ENCODE measurements at regions not wholly inside any gene's neighbourhood (a gene's known extent, or its start where the extent isn't known, plus 50 kb on each side); places are given as distances from the start of the nearest gene placed in this dataset.

GRCh38 chr13:107271227-107271626 lies 703.3 kb upstream of the ARGLU1 start:
- no peaks in the 10 kb centered on the region for H3K9me3 ChIP-seq (ENCODE audit: insufficient read depth, low read depth, low read length)
- no peak for TF ChIP-seq EZH2 (IDR thresholded peaks at IDR 0.05; ENCODE audit: insufficient read depth, low read length)
- TF ChIP-seq CTCF (IDR thresholded peaks at IDR 0.05; ENCODE audit: insufficient read depth, low read depth, low read length) = no peak
- Mint-ChIP-seq H3K9me3 (ENCODE audit: unreplicated experiment) (no peaks in the 10 kb centered on the region), H3K4me3 (ENCODE audit: unreplicated experiment) (no peak overlapping the region), H3K27me3 (ENCODE audit: low read depth, unreplicated experiment) (peaks cover 2% of the 10 kb centered on the region), H3K27ac (ENCODE audit: unreplicated experiment) (peak overlapping the region; percentile 37), H3K4me1 (ENCODE audit: low read depth, unreplicated experiment) (peaks cover 7% of the 10 kb centered on the region), H3K36me3 (ENCODE audit: low read depth, unreplicated experiment) (no peaks in the 10 kb centered on the region)
- no peak overlapping the region for H3K4me3 ChIP-seq (ENCODE audit: insufficient read depth, low read depth, low read length)
- FAIRE-seq (no peak), DNase-seq (ENCODE audit: low read depth) (peak; percentile 58)
- no peak overlapping the region for H2AFZ ChIP-seq (ENCODE audit: low read depth, low read length)
- no peaks in the 10 kb centered on the region for H3K27me3 ChIP-seq (ENCODE audit: insufficient read depth, low read length)
- H3K27ac ChIP-seq (ENCODE audit: low read depth, low read length) = no peak overlapping the region
- no peaks in the 10 kb centered on the region for H3K36me3 ChIP-seq (ENCODE audit: insufficient read depth, low read length)
- H4K20me1 ChIP-seq (ENCODE audit: insufficient read depth, low read length) = no peaks in the 10 kb centered on the region
- H3K4me1 ChIP-seq (ENCODE audit: insufficient read depth, low read length) = no peaks in the 10 kb centered on the region
- peak overlapping the region; percentile 34 for H3K4me2 ChIP-seq (ENCODE audit: low read length)
- H3K79me2 ChIP-seq (ENCODE audit: insufficient read depth, low read length) = no peaks in the 10 kb centered on the region
- no peak overlapping the region for H3K9ac ChIP-seq (ENCODE audit: low read length)

DNA sequence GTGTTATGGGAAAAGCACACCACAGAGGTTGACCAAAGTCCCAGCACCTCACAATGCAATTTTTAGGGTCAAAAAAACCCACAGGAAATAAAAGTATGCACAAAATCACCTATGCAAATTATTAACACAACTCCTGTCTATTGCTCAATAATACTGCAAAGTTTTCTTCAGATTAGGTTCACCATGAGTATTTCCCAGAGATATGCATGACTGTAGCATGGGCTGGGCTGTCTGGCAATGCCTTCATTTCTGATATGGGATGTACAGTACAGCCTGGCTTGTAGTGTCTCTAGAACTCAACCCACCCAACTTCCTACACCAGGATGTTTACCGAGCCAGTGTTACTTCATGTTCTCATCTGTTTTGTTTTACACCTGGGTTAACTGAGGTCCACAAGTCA lies 698.7 kb upstream of the ARGLU1 start:
- Histone ChIP-seq H3K27ac (ENCODE audit: low read depth, low read length) (no peak overlapping the region), H3K9ac (ENCODE audit: low read length) (no peak overlapping the region), H3K4me3 (ENCODE audit: insufficient read depth, low read depth, low read length) (no peak overlapping the region), H3K27me3 (ENCODE audit: insufficient read depth, low read length) (no peaks in the 10 kb centered on the region), H3K79me2 (ENCODE audit: insufficient read depth, low read length) (no peaks in the 10 kb centered on the region), H3K4me1 (ENCODE audit: insufficient read depth, low read length) (no peaks in the 10 kb centered on the region), H4K20me1 (ENCODE audit: insufficient read depth, low read length) (no peaks in the 10 kb centered on the region), H3K9me3 (ENCODE audit: insufficient read depth, low read depth, low read length) (no peaks in the 10 kb centered on the region), H3K36me3 (ENCODE audit: insufficient read depth, low read length) (no peaks in the 10 kb centered on the region), H2AFZ (ENCODE audit: low read depth, low read length) (no peak overlapping the region), H3K4me2 (ENCODE audit: low read length) (no peak overlapping the region)
- FAIRE-seq (peak; percentile 41), DNase-seq (ENCODE audit: low read depth) (no peak)
- Mint-ChIP-seq H3K36me3 (ENCODE audit: low read depth, unreplicated experiment) (no peaks in the 10 kb centered on the region), H3K4me1 (ENCODE audit: low read depth, unreplicated experiment) (peaks cover 7% of the 10 kb centered on the region), H3K9me3 (ENCODE audit: unreplicated experiment) (no peaks in the 10 kb centered on the region), H3K27ac (ENCODE audit: unreplicated experiment) (no peak overlapping the region), H3K27me3 (ENCODE audit: low read depth, unreplicated experiment) (peaks cover 2% of the 10 kb centered on the region), H3K4me3 (ENCODE audit: unreplicated experiment) (no peak overlapping the region)
- TF ChIP-seq CTCF (IDR thresholded peaks at IDR 0.05; ENCODE audit: insufficient read depth, low read depth, low read length) (no peak), EZH2 (IDR thresholded peaks at IDR 0.05; ENCODE audit: insufficient read depth, low read length) (no peak)

- Histone ChIP-seq H3K4me3 (ENCODE audit: insufficient read depth, low read depth, low read length) (no peak overlapping the region), H3K4me1 (ENCODE audit: insufficient read depth, low read length) (no peaks in the 10 kb centered on the region), H3K9ac (ENCODE audit: low read length) (no peak overlapping the region), H4K20me1 (ENCODE audit: insufficient read depth, low read length) (no peaks in the 10 kb centered on the region), H2AFZ (ENCODE audit: low read depth, low read length) (no peak overlapping the region), H3K4me2 (ENCODE audit: low read length) (no peak overlapping the region), H3K79me2 (ENCODE audit: insufficient read depth, low read length) (no peaks in the 10 kb centered on the region), H3K9me3 (ENCODE audit: insufficient read depth, low read depth, low read length) (no peaks in the 10 kb centered on the region), H3K36me3 (ENCODE audit: insufficient read depth, low read length) (no peaks in the 10 kb centered on the region), H3K27me3 (ENCODE audit: insufficient read depth, low read length) (no peaks in the 10 kb centered on the region), H3K27ac (ENCODE audit: low read depth, low read length) (no peak overlapping the region)
- FAIRE-seq (no peak), DNase-seq (ENCODE audit: low read depth) (no peak)
- Mint-ChIP-seq H3K36me3 (ENCODE audit: low read depth, unreplicated experiment) (no peaks in the 10 kb centered on the region), H3K27me3 (ENCODE audit: low read depth, unreplicated experiment) (peaks cover 3% of the 10 kb centered on the region), H3K4me3 (ENCODE audit: unreplicated experiment) (no peak overlapping the region), H3K27ac (ENCODE audit: unreplicated experiment) (no peak overlapping the region), H3K4me1 (ENCODE audit: low read depth, unreplicated experiment) (no peaks in the 10 kb centered on the region), H3K9me3 (ENCODE audit: unreplicated experiment) (no peaks in the 10 kb centered on the region)
- no peak for TF ChIP-seq EZH2 (IDR thresholded peaks at IDR 0.05; ENCODE audit: insufficient read depth, low read length)
- no peak for TF ChIP-seq CTCF (IDR thresholded peaks at IDR 0.05; ENCODE audit: insufficient read depth, low read depth, low read length)
Observed at GRCh38 chr13:107258599-107259187, 690.8 kb upstream of the ARGLU1 start.

Measured in astrocyte (in vitro differentiated cells and primary cell).